ENCODE measurements at regions not wholly inside any gene's neighbourhood (a gene's known extent, or its start where the extent isn't known, plus 50 kb on each side); places are given as distances from the start of the nearest gene placed in this dataset.
A peak's percentile ranks its signal among the peaks of the same experiment; 100 is the strongest.

GRCh38 chr2:121902171-121902591 is 146.7 kb downstream of the TSN start:
- DNase-seq: no peak

GRCh38 chr2:121902616-121903015 is 147.2 kb downstream of the TSN start:
- no peak for DNase-seq

- peak; percentile 10 for DNase-seq
These were observed 147.7 kb downstream of the TSN start for GRCh38 chr2:121903037-121903689.

GRCh38 chr2:121904656-121905055 is 149.2 kb downstream of the TSN start:
- no peak for DNase-seq

GRCh38 chr2:121905201-121905600 is 149.8 kb downstream of the TSN start:
- DNase-seq: no peak

- no peak for DNase-seq
These were observed 150.7 kb downstream of the TSN start for GRCh38 chr2:121906170-121906569.

- peak; percentile 11 for DNase-seq
These were observed 152.5 kb downstream of the TSN start for GRCh38 chr2:121907928-121908327.

GRCh38 chr2:121910139-121910538 is 154.7 kb downstream of the TSN start:
- DNase-seq: no peak

GRCh38 chr2:121911036-121911435 is 155.6 kb downstream of the TSN start:
- no peak for DNase-seq

GRCh38 chr2:121917143-121917542 is 161.7 kb downstream of the TSN start:
- no peak for DNase-seq

- DNase-seq: no peak
These were observed 162.8 kb downstream of the TSN start for GRCh38 chr2:121918231-121918630.

- DNase-seq: no peak
These were observed 164.4 kb downstream of the TSN start for GRCh38 chr2:121919803-121920202.

- DNase-seq: no peak
These were observed 170.0 kb downstream of the TSN start for GRCh38 chr2:121925466-121925865.

- no peak for DNase-seq
These were observed 187.8 kb downstream of the TSN start for GRCh38 chr2:121943285-121943684.

- DNase-seq: no peak
These were observed 188.8 kb downstream of the TSN start for GRCh38 chr2:121944072-121944831.

GRCh38 chr2:121947674-121948073 is 192.2 kb downstream of the TSN start:
- no peak for DNase-seq

GRCh38 chr2:121949271-121949670 is 193.8 kb downstream of the TSN start:
- DNase-seq: no peak

- peak; percentile 85 for DNase-seq
These were observed 200.0 kb downstream of the TSN start for GRCh38 chr2:121955426-121955825.

GRCh38 chr2:121955872-121956271 is 200.4 kb downstream of the TSN start:
- DNase-seq: no peak

GRCh38 chr2:121960251-121960650 is 204.8 kb downstream of the TSN start:
- DNase-seq: no peak

GRCh38 chr2:121961761-121962160 is 206.3 kb downstream of the TSN start:
- no peak for DNase-seq

GRCh38 chr2:121965661-121966060 is 210.2 kb downstream of the TSN start:
- no peak for DNase-seq

GRCh38 chr2:121966663-121967062 is 211.2 kb downstream of the TSN start:
- no peak for DNase-seq

- DNase-seq: no peak
These were observed 213.7 kb downstream of the TSN start for GRCh38 chr2:121969166-121969565.

Data from NCI-H1105 (cell line).